ENCODE measurements at regions not wholly inside any gene's neighbourhood (a gene's known extent, or its start where the extent isn't known, plus 50 kb on each side); places are given as distances from the start of the nearest gene placed in this dataset.

DNA sequence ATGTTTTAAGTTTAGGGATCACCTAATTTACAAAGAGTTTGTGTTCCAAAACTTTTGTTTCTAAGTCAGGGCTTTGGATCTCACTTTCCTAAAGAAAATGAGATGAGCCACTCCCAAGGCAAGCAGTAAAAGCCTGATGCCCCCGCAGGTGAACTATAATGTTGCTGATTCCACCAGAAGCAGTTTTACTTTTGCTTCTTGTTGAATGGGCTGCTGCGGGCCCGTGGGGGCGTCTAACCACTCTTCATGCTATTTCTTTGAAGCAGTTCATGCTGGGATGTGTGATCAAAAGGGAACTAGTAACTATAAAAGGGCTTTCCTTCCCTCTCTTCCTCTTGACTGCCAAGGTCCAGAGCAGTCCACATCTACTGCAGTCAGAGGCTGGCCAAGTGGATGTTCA lies 118.7 kb upstream of the NEBL start:
- TF ChIP-seq, protein P1, sequence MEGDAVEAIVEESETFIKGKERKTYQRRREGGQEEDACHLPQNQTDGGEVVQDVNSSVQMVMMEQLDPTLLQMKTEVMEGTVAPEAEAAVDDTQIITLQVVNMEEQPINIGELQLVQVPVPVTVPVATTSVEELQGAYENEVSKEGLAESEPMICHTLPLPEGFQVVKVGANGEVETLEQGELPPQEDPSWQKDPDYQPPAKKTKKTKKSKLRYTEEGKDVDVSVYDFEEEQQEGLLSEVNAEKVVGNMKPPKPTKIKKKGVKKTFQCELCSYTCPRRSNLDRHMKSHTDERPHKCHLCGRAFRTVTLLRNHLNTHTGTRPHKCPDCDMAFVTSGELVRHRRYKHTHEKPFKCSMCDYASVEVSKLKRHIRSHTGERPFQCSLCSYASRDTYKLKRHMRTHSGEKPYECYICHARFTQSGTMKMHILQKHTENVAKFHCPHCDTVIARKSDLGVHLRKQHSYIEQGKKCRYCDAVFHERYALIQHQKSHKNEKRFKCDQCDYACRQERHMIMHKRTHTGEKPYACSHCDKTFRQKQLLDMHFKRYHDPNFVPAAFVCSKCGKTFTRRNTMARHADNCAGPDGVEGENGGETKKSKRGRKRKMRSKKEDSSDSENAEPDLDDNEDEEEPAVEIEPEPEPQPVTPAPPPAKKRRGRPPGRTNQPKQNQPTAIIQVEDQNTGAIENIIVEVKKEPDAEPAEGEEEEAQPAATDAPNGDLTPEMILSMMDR (IDR thresholded peaks at IDR 0.05 in 2 of 3, conservative IDR thresholded peaks at IDR 0.05 in 1 of 3; ENCODE audit: control insufficient read depth in 2 of 3, extremely low read depth in 1 of 3, insufficient read depth in 1 of 3, low read depth in 3 of 3, low read length in 3 of 3) = peak in 1 of 3 experiments; percentile 27; a peak in 1 of 6 replicates
- no peak for TF ChIP-seq HDGF (IDR thresholded peaks at IDR 0.05)
- Histone ChIP-seq H3K36me3 (ENCODE audit: control insufficient read depth in 2 of 2, insufficient read depth in 2 of 2, low read length in 1 of 2) (no peaks in the 10 kb centered on the region), H2AFZ (ENCODE audit: control insufficient read depth, low read depth, low read length) (peak overlapping the region; percentile 59; the same call in 1 of the 2 replicates), H3K4me1 (ENCODE audit: control insufficient read depth, insufficient read depth, low read length) (no peaks in the 10 kb centered on the region), H4K20me1 (ENCODE audit: control insufficient read depth, insufficient read depth) (no peaks in the 10 kb centered on the region), H3K79me2 (ENCODE audit: control insufficient read depth, insufficient read depth, low read length) (no peaks in the 10 kb centered on the region), H3K4me2 (ENCODE audit: control insufficient read depth, insufficient read depth) (peak overlapping the region; percentile 44; the same call in 1 of the 2 replicates), H3K27ac (ENCODE audit: control insufficient read depth, insufficient read depth) (no peak overlapping the region), H3K9ac (ENCODE audit: control insufficient read depth, insufficient read depth, low read length) (no peak overlapping the region), H3K4me3 (no peak overlapping the region), H3K27me3 (replicated peaks in 1 of 2; ENCODE audit: control insufficient read depth in 2 of 2, insufficient read depth in 2 of 2, low read length in 1 of 2) (no peaks in the 10 kb centered on the region; a peak in 1 of 4 replicates), H3K9me3 (replicated peaks; ENCODE audit: control insufficient read depth, insufficient read depth, low read length) (no peaks in the 10 kb centered on the region)
- DNase-seq (ENCODE audit: low read depth, low spot score) (no peak), FAIRE-seq (no peak), ATAC-seq (peak; percentile 42; the same call in 2 of the 3 replicates)
- CTCF ChIA-PET = no interaction called here
- BruUV-seq (replicated peaks) = no TSS peak
- 21% methylated on average over 4 of the region's 4 CpGs for WGBS (ENCODE audit: insufficient coverage, insufficient replicate concordance, low lambda C conversion rate, missing lambda C conversion rate)
- intact Hi-C loops (cut with micrococcal nuclease; ENCODE audit: unreplicated experiment) = no loop called here
- in situ Hi-C loops (cut with MboI) = no loop called here
- RAD21 ChIA-PET (ENCODE audit: unreplicated experiment) = no interaction called here
- POLR2A ChIA-PET = no interaction called here
- SMC1A ChIA-PET (ENCODE audit: uncharacterized antibody, unreplicated experiment) = no interaction called here

- no peak overlapping the region for H3K4me2 ChIP-seq (ENCODE audit: control insufficient read depth, insufficient read depth)
- CTCF ChIA-PET = no interaction called here
- no peak overlapping the region for H3K27ac ChIP-seq (ENCODE audit: control insufficient read depth, insufficient read depth)
- H2AFZ ChIP-seq (ENCODE audit: control insufficient read depth, low read depth, low read length) = no peak overlapping the region
- H3K4me1 ChIP-seq (ENCODE audit: control insufficient read depth, insufficient read depth, low read length) = no peaks in the 10 kb centered on the region
- no TSS peak for BruUV-seq (replicated peaks)
- intact Hi-C loops (cut with micrococcal nuclease; ENCODE audit: unreplicated experiment) = no loop called here
- no peaks in the 10 kb centered on the region for H3K36me3 ChIP-seq (ENCODE audit: control insufficient read depth in 2 of 2, insufficient read depth in 2 of 2, low read length in 1 of 2)
- in situ Hi-C loops (cut with MboI) = no loop called here
- no peak for ATAC-seq
- no peaks in the 10 kb centered on the region; a peak in 1 of 4 replicates for H3K27me3 ChIP-seq (replicated peaks in 1 of 2; ENCODE audit: control insufficient read depth in 2 of 2, insufficient read depth in 2 of 2, low read length in 1 of 2)
- TF ChIP-seq, protein P2, sequence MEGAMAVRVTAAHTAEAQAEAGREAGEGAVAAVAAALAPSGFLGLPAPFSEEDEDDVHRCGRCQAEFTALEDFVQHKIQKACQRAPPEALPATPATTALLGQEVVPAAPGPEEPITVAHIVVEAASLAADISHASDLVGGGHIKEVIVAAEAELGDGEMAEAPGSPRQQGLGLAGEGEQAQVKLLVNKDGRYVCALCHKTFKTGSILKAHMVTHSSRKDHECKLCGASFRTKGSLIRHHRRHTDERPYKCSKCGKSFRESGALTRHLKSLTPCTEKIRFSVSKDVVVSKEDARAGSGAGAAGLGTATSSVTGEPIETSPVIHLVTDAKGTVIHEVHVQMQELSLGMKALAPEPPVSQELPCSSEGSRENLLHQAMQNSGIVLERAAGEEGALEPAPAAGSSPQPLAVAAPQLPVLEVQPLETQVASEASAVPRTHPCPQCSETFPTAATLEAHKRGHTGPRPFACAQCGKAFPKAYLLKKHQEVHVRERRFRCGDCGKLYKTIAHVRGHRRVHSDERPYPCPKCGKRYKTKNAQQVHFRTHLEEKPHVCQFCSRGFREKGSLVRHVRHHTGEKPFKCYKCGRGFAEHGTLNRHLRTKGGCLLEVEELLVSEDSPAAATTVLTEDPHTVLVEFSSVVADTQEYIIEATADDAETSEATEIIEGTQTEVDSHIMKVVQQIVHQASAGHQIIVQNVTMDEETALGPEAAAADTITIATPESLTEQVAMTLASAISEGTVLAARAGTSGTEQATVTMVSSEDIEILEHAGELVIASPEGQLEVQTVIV (IDR thresholded peaks at IDR 0.05; ENCODE audit: borderline replicate concordance, partially characterized antibody) = no peak
- TF ChIP-seq IRF4 (IDR thresholded peaks at IDR 0.05; ENCODE audit: low read depth, low read length) = no peak
- TF ChIP-seq HDAC2 (IDR thresholded peaks at IDR 0.05) = no peak
- no peak for TF ChIP-seq IKZF2 (IDR thresholded peaks at IDR 0.05)
- no peak for TF ChIP-seq MTA3 (IDR thresholded peaks at IDR 0.05; ENCODE audit: borderline replicate concordance, low read length)
- no peak for TF ChIP-seq KAT2A (conservative IDR thresholded peaks at IDR 0.05; ENCODE audit: control insufficient read depth, low read depth, low read length)
- WGBS (ENCODE audit: insufficient coverage, insufficient replicate concordance, low lambda C conversion rate, missing lambda C conversion rate) = 38% methylated on average over 3 of the region's 3 CpGs
- H4K20me1 ChIP-seq (ENCODE audit: control insufficient read depth, insufficient read depth) = no peaks in the 10 kb centered on the region
- no peaks in the 10 kb centered on the region for H3K79me2 ChIP-seq (ENCODE audit: control insufficient read depth, insufficient read depth, low read length)
- no peak for DNase-seq (ENCODE audit: low read depth, low spot score)
- POLR2A ChIA-PET = no interaction called here
- no peak overlapping the region for H3K9ac ChIP-seq (ENCODE audit: control insufficient read depth, insufficient read depth, low read length)
- no peaks in the 10 kb centered on the region for H3K9me3 ChIP-seq (replicated peaks; ENCODE audit: control insufficient read depth, insufficient read depth, low read length)
- no peak overlapping the region for H3K4me3 ChIP-seq
- SMC1A ChIA-PET (ENCODE audit: uncharacterized antibody, unreplicated experiment) = no interaction called here
- FAIRE-seq = no peak
- RAD21 ChIA-PET (ENCODE audit: unreplicated experiment) = no interaction called here
These were observed 117.0 kb upstream of the NEBL start for GRCh38 chr10:21014141-21014540.
